ENCODE measurements at regions not wholly inside any gene's neighbourhood (a gene's known extent, or its start where the extent isn't known, plus 50 kb on each side); places are given as distances from the start of the nearest gene placed in this dataset.
A peak's percentile ranks its signal among the peaks of the same experiment; 100 is the strongest.

DNA sequence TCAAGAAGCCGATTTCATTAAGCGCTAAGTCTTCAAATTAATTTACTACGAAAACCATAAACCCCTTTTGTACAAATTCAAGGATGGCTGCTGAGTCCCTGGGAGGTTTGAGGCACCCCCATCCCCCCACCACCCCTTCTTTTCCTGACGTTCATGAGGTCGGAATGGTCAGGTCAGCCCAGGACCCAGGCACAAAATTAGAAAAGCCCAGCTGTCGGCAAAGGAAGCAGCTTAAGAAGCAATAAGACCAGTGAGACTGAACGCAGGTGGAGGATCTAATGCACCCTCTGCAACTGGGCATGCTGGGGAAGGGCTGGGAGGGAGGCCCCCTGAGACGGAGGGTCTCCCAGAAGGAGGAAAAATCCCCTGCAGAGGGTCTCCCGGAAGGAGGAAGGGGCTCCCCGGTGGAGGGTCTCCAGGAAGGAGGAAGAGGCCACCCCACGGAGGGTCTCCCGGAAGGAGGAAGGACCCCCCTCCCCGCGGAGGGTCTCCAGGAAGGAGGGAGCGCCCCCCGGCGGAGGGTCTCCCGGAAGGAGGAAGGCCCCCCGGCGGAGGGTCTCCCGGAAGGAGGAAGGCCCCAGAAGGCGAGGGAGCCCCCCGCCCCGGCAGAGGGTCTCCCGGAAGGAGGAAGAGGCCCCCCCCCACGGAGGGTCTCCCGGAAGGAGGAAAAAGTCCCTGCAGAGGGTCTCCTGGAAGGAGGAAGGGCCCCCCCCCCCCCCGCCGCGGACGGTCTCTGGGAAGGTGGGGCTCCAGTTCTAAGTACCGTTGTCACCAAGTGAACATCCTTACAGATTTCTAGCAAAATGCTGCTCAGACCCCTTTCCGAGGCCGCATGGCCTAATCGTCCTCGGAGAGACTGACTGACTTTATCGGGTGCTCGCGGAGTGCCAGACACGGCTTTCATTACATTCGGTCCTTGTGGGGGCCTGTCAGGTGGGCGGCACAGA, 74.4 kb upstream of the FCN1 start:
- DNase-seq (ENCODE audit: low spot score in 2 of 2), result peak; percentile 47 to 65
- peaks cover 32% of the 10 kb centered on the region for H3K27me3 ChIP-seq
- H3K36me3 ChIP-seq, result no peaks in the 10 kb centered on the region
- TF ChIP-seq POLR2A (IDR thresholded peaks at IDR 0.05), result no peak
- TF ChIP-seq EP300 (IDR thresholded peaks at IDR 0.05), result no peak
- TF ChIP-seq CTCF (IDR thresholded peaks at IDR 0.05), result no peak
- TF ChIP-seq POLR2AphosphoS5 (IDR thresholded peaks at IDR 0.05), result no peak
- 65% methylated on average over 28 of the region's 42 CpGs for WGBS
- H3K4me1 ChIP-seq, result peaks cover 20% of the 10 kb centered on the region
- H3K4me3 ChIP-seq, result peak overlapping the region; percentile 26
- no peaks in the 10 kb centered on the region for H3K9me3 ChIP-seq
- H3K27ac ChIP-seq, result peak overlapping the region; percentile 24

- no peaks in the 10 kb centered on the region for H3K36me3 ChIP-seq
- no peak for TF ChIP-seq POLR2A (IDR thresholded peaks at IDR 0.05)
- TF ChIP-seq POLR2AphosphoS5 (IDR thresholded peaks at IDR 0.05), result no peak
- no peak for TF ChIP-seq EP300 (IDR thresholded peaks at IDR 0.05)
- TF ChIP-seq CTCF (IDR thresholded peaks at IDR 0.05), result no peak
- peaks cover 36% of the 10 kb centered on the region for H3K27me3 ChIP-seq
- peak; percentile 66 to 79 for DNase-seq (ENCODE audit: low spot score in 2 of 2)
- H3K27ac ChIP-seq, result peak overlapping the region; percentile 24
- peaks cover 20% of the 10 kb centered on the region for H3K4me1 ChIP-seq
- 12% methylated on average over 19 of the region's 22 CpGs for WGBS
- H3K9me3 ChIP-seq, result no peaks in the 10 kb centered on the region
- H3K4me3 ChIP-seq, result peak overlapping the region; percentile 26
Measured at GRCh38 chr9:134992755-134993124, 75.0 kb upstream of the FCN1 start.

DNA sequence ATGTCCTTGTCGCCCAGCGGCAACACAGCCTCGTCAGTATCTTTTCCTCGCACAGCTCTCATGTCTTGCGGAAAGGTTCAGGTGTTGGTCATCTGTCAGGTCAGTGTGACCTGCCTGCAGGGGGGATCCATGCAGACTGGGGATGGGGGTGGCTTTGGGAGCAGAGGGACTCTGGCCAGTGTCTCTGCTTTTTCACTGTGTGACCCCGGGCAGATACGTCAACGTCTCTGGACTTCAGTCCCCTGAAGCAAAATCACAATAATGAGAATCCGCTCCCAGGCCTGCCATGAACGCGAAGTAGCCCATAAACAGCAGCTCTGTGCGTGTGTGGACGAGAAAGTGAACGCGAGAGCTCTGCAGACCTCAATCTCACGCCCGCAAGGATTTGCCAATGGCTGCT, 75.7 kb upstream of the FCN1 start:
- H3K27me3 ChIP-seq, result peaks cover 36% of the 10 kb centered on the region
- no peak overlapping the region for H3K4me3 ChIP-seq
- DNase-seq (ENCODE audit: low spot score in 2 of 2), result peak; percentile 29 to 41
- H3K9me3 ChIP-seq, result no peaks in the 10 kb centered on the region
- no peak for TF ChIP-seq POLR2AphosphoS5 (IDR thresholded peaks at IDR 0.05)
- no peak for TF ChIP-seq POLR2A (IDR thresholded peaks at IDR 0.05)
- no peak for TF ChIP-seq EP300 (IDR thresholded peaks at IDR 0.05)
- no peak for TF ChIP-seq CTCF (IDR thresholded peaks at IDR 0.05)
- WGBS, result 76% methylated on average over 17 of the region's 17 CpGs
- no peaks in the 10 kb centered on the region for H3K36me3 ChIP-seq
- no peak overlapping the region for H3K27ac ChIP-seq
- H3K4me1 ChIP-seq, result peaks cover 20% of the 10 kb centered on the region

- Histone ChIP-seq H3K36me3 (no peaks in the 10 kb centered on the region), H3K27ac (no peak overlapping the region), H3K4me3 (no peak overlapping the region), H3K9me3 (no peaks in the 10 kb centered on the region), H3K27me3 (peaks cover 34% of the 10 kb centered on the region), H3K4me1 (peaks cover 20% of the 10 kb centered on the region)
- TF ChIP-seq POLR2A (IDR thresholded peaks at IDR 0.05), result no peak
- no peak for TF ChIP-seq CTCF (IDR thresholded peaks at IDR 0.05)
- TF ChIP-seq POLR2AphosphoS5 (IDR thresholded peaks at IDR 0.05), result no peak
- no peak for TF ChIP-seq EP300 (IDR thresholded peaks at IDR 0.05)
- DNase-seq (ENCODE audit: low spot score in 2 of 2), result peak; percentile 50 to 67
- WGBS, result 88% methylated on average over 11 of the region's 15 CpGs
Measured at GRCh38 chr9:134993996-134994720, 76.4 kb upstream of the FCN1 start.
